NCI-H1105 treated with DMSO at 0.1 percent for 48 hours (cell line): ENCODE measurements at regions not wholly inside any gene's neighbourhood (a gene's known extent, or its start where the extent isn't known, plus 50 kb on each side); places are given as distances from the start of the nearest gene placed in this dataset.
"Not testable (repeated sequence)": the region's sequence is repeated elsewhere in the genome, so short reads cannot be mapped to it uniquely, and the experiment has no call there.

Source experiments
- DNase-seq: peaks from one replicate; lab custom pipeline; 2025; lab: John Stamatoyannopoulos, UW

DNA sequence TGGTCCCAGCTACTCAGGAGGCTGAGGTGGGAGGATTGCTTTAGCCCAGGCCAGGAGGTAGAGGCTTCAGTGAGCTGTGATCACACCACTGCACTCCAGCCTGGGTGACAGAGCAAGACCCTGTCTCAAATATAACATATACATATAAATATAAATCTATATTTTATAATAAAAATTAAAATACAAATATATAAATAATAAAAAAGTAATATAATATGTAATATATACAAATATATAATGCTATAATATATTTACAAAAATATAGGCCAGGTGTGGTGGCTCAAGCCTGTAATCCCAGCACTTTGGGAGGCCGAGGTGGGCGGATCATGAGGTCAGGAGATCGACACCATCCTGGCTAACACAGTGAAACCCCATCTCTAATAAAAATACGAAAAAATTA lies 131.4 kb downstream of the MFAP3L start:
- DNase-seq: not testable (repeated sequence)

GRCh38 chr4:169885893-169886292 lies 128.1 kb upstream of the HPF1 start:
- no peak for DNase-seq

GRCh38 chr4:169881769-169882168 lies 124.0 kb upstream of the HPF1 start:
- DNase-seq: no peak

- DNase-seq: no peak
These were observed 112.8 kb upstream of the HPF1 start for GRCh38 chr4:169870507-169870906.

DNA sequence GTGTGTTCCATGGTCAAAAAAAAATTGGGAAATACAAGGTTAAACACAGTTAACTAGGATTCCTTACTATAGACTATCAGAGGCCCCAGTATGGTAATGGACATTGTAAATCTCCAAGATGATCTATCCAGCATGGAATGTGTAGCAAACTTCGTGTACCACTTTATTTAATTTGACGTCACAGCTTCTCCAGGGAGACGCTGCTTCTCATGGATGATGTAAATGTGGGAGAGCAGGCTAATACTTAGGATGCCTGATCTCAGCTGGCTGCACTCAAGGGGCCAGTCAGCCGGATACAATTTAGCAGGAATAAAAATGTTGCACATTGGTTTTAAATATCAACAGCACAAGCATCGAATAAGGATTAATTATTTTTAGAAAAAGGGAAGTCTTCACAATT lies 111.7 kb upstream of the HPF1 start:
- DNase-seq: no peak

DNA sequence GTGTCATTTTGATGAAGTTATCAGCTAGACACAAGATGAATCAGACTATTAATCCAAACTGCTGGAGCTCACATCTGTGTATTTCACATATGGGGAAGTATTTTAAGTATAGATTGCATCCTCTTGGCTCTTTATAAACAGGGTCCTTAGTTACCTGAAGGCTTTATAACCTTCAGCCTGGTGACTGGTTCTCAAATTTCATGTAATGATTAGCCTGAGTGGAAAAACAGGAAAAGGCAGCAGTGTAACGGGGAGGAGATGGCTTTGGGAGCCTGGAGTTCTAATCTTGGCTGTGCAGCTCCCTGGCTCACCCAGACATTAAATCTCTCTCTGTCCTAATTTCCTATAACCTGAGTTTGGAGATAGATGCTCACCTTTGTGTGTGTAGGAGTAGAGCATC lies 103.8 kb upstream of the HPF1 start:
- no peak for DNase-seq

DNA sequence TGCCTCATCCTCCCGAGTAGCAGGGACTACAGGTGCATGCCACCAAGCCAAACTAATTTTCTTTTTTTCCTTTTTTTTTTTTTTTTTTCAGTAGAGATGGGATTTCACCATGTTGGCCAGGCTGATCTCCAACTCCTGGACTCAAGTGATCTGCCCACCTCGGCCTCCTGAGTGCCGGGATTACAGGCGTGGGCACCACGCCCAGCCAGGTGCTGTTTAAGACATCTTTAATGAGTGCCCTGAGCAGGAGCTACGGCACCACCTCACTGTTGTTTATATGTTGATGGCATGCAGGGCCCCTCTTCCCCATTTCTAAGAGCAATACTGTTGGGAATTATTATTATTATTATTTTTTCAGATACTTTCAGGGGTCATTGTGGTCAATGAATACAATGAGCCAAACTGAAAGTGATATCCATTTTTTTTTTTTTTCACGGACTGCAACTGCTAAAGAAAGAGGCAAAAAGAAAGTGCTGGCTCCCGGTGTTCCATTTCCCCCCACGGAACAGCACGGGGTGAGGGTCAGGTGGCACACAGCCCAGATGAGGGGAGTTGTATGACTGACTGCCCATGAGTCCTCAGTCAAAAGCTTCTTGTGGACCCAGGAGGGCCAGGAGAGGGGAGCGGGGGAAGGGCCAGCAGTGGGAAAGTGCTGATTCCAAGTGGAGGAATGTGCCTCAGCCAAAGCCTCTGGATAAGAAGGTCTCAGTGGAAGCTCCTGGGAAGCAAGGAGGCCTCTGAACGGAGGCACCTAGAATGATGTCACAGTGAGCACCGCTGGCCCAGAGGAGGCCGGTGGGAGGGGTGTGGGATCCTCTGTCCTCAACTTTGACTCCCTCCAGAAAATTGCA lies 101.8 kb upstream of the HPF1 start:
- no peak for DNase-seq

DNA sequence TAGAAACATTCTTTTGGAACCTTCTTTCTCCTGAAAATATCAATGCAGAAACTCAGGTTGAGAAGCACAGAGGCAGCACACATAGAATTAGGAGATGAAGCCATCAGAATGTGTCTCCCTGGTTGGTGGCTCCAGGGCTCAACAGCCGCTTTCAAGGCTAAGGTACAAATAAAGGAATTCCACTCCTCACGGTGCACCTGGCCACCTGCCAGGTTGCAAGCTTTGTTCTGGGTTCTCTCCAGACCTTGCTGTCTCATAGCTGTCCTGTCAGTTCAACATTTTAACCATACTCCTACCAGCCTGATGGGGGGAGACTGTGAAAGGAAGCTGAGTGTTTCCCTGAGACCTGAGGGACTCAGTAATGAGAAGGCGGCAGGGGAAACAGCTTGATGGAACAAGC lies 96.3 kb upstream of the HPF1 start:
- DNase-seq: no peak

DNA sequence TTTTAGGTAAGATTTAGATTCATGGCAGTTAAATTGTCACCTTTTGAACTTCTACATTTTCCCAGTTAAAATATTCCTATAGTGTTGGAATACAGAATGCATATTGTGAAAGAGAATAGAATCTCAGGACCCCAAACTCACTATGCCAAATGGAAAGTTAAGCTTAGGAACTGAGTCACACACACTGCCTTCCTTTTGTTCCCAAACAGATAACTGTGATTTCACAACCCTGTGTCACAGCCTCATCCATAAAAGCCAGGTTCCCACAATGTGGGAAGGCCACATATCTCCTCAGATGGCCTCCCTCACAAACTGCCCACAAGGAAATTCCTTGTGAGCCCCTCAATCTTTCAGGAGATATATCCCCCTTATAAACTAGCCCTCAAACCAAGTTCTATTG lies 94.7 kb upstream of the HPF1 start:
- no peak for DNase-seq

- no peak for DNase-seq
These were observed 94.0 kb upstream of the HPF1 start for GRCh38 chr4:169851750-169852149.

DNA sequence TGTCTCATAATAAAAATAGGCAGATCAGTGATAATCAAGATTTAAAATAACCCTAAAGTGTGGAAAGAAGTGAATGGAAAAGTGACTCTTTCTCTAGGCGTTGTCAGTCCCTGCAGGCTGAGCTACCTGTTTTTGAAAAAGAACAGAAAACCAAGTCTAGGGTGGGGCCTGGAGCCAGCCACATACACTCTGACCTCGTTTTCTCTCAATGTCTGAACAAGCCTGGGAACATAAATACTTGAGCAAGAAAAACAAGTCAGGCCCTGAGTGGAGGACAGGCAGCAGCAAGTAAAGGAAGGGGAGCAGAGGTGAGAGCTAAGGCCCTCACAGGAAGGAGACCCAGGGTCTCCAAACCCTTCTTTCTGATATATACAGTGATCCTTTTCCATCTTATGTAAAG lies 91.7 kb upstream of the HPF1 start:
- no peak for DNase-seq

DNA sequence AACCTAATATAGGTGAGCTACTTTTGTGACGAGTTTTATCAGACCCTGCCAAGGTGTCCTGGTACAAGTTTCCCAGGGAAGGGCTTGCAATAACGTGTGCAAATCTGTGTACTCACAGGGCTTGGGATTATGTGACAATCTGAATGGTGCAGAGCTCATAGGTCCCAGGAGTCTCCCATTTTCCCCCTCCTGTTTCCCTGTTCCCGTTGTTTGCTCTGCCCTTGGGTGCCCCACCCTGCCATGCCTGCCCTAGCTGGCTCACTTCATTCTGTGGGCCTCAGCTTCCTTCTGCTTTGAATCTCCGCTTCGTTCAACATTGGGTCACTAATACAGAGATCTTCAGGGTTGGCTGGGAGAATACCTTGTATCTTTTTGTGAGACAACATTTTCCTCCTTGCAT lies 90.3 kb upstream of the HPF1 start:
- DNase-seq: no peak

DNA sequence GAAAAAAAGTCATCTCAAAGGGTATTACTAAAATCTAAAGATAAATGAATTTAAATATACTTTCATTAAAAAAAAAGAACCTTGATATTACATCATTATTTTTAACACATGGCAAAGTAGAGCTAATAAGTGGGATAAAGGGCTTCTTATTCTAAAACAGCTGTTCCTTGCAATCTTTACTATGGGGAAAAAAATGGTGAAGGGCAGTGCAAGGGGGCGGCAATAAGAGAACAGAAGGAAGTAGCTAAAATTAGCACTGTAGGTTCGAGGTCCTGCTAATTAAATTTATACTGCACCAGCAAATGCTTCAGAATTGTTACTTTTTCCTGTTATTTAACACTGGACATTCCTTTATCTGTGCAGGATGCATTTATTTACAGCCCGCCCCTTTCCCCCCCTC lies 89.4 kb upstream of the HPF1 start:
- no peak for DNase-seq

DNA sequence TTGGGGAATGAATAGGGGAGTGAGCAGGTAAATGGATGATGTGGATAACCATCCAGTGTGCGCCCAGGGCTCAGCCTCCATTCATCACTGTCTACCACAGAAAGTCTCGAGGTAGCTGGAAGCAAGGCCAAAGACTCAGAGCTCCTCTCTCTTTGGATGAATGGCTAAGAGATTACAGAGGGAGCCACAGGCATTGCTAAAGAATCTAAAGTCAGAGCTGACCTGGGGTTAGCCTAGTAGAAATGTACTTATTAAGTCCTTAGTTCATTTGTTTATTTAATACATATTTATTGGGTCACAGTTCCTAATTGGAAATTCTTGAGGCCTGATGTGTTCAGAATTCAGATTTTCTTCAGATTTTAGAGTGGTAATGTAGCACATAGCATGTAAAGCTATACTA lies 88.7 kb upstream of the HPF1 start:
- no peak for DNase-seq

DNA sequence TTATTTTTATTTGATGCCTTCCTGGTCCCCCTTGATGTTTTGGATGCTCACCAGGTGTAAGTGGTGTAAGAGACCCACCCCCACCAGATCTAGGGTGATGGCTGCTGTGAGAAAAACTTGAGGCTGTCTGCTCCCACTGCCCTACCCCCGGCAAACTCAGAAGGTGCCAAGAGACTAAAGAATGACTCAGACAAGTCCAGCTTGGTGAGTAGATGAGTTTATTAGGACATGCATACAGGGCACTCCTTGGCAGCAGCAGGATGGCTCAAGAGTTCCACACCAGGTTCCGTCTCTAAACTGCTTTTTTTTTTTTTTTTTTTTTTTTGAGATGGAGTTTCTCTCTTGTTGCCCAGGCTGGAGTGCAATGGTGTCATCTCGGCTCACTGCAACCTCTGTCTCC lies 84.0 kb upstream of the HPF1 start:
- DNase-seq: no peak

DNA sequence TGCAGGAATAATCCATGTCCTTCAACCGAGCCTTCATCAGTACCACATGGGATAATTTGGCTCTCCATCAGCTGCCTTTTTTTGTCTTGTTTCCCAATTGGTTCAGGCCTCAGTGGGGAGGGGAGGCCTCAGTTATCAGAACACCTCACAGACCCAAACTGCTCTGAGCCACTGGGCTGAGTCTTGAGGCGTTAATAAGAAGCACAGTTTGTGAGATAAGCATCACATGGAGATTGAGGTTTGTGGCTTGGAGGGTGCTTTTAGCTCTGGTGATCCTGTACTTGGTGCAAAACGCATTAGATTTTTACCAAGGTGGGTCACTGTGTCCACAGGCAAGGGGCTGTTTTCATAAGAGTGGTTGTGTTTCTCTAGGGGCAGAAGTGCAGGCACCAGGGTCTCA lies 82.8 kb upstream of the HPF1 start:
- DNase-seq: no peak

GRCh38 chr4:169828329-169828728 lies 70.6 kb upstream of the HPF1 start:
- not testable (repeated sequence) for DNase-seq

- DNase-seq: no peak
These were observed 69.0 kb upstream of the HPF1 start for GRCh38 chr4:169826634-169827187.

GRCh38 chr4:169823685-169824084 lies 65.9 kb upstream of the HPF1 start:
- DNase-seq: no peak

GRCh38 chr4:169821402-169821801 lies 63.7 kb upstream of the HPF1 start:
- DNase-seq: no peak

DNA sequence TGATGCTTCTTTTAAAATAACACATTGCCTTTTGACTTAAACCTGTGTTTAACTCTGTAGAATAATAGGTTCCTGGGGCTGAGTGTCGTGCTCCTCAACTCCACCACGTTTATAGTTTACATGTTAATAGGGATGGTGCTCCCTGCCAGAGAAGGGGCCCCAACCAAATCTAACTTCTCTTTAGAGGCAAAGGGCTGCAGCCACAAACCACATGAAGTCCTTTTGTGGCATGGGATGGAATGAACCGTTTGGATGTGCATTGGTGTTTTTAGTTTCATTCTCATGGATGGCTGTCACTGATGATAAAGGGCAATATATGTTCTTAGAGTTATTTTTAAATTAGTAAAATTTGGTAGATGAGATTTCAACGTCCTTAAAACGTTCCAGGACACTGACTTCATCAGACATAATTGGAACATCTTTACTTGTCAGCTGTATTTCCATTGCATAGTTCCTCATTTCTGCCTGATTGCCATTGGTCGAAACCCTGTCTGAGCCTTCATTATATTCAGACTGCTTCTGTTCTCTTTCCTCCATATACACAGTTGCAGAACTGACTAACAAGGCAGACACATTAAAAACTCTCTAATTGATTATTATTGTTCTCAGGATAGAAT lies 60.4 kb upstream of the HPF1 start:
- DNase-seq: no peak

GRCh38 chr4:169815606-169816005 lies 57.9 kb upstream of the HPF1 start:
- DNase-seq: no peak

GRCh38 chr4:169811476-169811875 lies 53.7 kb upstream of the HPF1 start:
- DNase-seq: no peak
